ENCODE measurements at regions not wholly inside any gene's neighbourhood (a gene's known extent, or its start where the extent isn't known, plus 50 kb on each side); places are given as distances from the start of the nearest gene placed in this dataset.

DNA sequence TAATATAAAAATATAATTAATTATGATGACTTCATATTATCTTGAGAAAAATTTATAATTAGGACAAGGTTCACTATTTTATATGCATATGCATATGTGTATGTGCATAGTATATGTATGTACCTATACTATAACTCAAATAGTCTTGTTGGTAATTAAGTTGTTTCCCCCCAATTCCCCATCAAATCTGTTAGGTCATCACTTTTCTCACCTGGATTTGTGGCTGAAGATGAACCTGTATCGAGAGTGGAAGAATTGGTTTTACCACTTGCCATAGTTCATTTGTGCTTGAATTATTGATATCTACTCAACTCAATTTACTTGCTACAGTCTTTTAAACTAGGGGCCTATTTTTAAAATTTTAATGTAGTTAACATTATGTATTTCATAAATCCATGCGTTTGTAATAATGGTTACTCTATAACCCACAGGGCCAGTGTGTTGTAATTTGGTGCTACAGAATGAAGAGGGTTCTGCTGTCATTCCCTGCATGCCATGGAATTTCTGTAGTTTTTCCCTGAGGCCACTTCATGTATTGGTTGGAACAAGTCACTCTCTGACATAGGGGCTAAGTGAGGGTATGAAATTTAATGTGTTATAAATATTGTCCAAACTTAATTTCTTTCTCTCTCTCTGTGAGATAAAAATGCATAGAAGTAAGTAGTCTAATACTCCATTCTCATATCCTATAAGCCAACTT, 74.9 kb downstream of the TAF11L14 start:
- Mint-ChIP-seq H3K27ac (no peak overlapping the region), H3K4me1 (no peaks in the 10 kb centered on the region), H3K9me3 (peaks cover 10% of the 10 kb centered on the region), H3K4me3 (no peak overlapping the region), H3K27me3 (ENCODE audit: low read depth) (no peaks in the 10 kb centered on the region), H3K36me3 (ENCODE audit: low read depth) (no peaks in the 10 kb centered on the region)
- TF ChIP-seq, protein P1, sequence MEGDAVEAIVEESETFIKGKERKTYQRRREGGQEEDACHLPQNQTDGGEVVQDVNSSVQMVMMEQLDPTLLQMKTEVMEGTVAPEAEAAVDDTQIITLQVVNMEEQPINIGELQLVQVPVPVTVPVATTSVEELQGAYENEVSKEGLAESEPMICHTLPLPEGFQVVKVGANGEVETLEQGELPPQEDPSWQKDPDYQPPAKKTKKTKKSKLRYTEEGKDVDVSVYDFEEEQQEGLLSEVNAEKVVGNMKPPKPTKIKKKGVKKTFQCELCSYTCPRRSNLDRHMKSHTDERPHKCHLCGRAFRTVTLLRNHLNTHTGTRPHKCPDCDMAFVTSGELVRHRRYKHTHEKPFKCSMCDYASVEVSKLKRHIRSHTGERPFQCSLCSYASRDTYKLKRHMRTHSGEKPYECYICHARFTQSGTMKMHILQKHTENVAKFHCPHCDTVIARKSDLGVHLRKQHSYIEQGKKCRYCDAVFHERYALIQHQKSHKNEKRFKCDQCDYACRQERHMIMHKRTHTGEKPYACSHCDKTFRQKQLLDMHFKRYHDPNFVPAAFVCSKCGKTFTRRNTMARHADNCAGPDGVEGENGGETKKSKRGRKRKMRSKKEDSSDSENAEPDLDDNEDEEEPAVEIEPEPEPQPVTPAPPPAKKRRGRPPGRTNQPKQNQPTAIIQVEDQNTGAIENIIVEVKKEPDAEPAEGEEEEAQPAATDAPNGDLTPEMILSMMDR (IDR thresholded peaks at IDR 0.05; ENCODE audit: unreplicated experiment in 3 of 3), result no peak

DNA sequence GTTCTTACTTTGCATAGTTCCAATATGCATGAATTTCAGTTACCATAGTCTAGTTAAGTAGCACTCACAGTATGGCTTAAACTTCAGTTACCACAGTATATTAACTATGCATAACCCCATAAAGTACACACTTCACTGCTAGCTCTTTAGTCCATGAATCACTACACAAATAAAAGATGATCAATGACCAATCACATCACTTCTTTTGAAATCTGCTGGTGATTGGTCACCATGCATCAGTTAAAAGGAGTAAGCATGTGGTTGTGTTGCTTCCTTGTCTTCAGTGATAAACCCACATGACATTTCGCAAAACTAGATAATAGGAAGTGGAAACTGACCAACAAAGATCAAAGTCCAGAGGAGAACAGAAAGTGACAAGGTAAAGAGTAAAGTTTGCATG, 79.0 kb downstream of the TAF11L14 start:
- no peak overlapping the region for H3K4me3 Mint-ChIP-seq
- no peaks in the 10 kb centered on the region for H3K27me3 Mint-ChIP-seq (ENCODE audit: low read depth)
- peaks cover 5% of the 10 kb centered on the region for H3K9me3 Mint-ChIP-seq
- H3K36me3 Mint-ChIP-seq (ENCODE audit: low read depth), result no peaks in the 10 kb centered on the region
- H3K4me1 Mint-ChIP-seq, result no peaks in the 10 kb centered on the region
- TF ChIP-seq, protein P1 (IDR thresholded peaks at IDR 0.05; ENCODE audit: unreplicated experiment in 3 of 3), result no peak
- no peak overlapping the region for H3K27ac Mint-ChIP-seq

DNA sequence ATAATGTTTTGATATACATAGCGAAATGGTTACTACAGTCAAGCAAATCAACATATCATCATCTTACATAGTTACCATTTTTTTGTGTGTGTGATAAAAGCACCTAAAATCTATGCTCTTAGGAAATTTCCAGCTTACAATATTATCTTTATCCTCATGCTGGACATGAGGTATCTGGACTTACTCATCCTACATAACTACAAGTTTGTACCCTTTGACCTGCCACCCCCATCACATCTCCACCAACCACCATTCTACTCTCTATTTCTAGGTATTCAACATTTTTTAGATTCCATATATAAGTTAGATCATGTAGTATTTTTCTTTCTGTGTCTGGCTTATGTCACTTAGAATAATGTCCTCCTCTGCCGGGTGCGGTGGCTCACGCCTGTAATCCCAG, 79.9 kb downstream of the TAF11L14 start:
- TF ChIP-seq, protein P1 (IDR thresholded peaks at IDR 0.05; ENCODE audit: unreplicated experiment in 3 of 3), result no peak
- Mint-ChIP-seq H3K4me3 (no peak overlapping the region), H3K27ac (no peak overlapping the region), H3K4me1 (no peaks in the 10 kb centered on the region), H3K27me3 (ENCODE audit: low read depth) (peaks cover 2% of the 10 kb centered on the region), H3K36me3 (ENCODE audit: low read depth) (no peaks in the 10 kb centered on the region), H3K9me3 (peaks cover 5% of the 10 kb centered on the region)

DNA sequence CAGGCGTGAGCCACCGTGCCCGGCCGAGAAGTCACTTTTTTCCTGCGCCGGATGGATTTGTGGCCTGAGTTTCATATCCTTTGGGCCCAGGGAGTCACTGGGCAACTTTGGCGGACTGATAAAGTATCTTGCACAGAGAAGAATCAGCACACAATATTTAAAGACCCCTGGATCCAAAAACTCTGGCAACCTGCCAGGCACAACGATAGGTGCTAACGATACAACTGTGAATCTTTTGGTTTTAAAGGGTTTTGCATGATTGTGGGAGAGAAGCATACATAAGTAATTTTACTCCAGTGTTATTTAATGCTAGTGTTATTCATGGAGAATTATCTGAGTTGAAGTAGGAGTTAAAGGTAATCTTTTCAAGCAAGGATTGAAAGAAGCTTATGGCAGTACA, 85.3 kb downstream of the TAF11L14 start:
- Mint-ChIP-seq H3K9me3 (peaks cover 3% of the 10 kb centered on the region), H3K4me1 (peaks cover 5% of the 10 kb centered on the region), H3K27me3 (ENCODE audit: low read depth) (peaks cover 7% of the 10 kb centered on the region), H3K4me3 (no peak overlapping the region), H3K27ac (peak overlapping the region in 1 of 3 experiments; percentile 2), H3K36me3 (ENCODE audit: low read depth) (no peaks in the 10 kb centered on the region)
- TF ChIP-seq, protein P1 (IDR thresholded peaks at IDR 0.05; ENCODE audit: unreplicated experiment in 3 of 3), result no peak

DNA sequence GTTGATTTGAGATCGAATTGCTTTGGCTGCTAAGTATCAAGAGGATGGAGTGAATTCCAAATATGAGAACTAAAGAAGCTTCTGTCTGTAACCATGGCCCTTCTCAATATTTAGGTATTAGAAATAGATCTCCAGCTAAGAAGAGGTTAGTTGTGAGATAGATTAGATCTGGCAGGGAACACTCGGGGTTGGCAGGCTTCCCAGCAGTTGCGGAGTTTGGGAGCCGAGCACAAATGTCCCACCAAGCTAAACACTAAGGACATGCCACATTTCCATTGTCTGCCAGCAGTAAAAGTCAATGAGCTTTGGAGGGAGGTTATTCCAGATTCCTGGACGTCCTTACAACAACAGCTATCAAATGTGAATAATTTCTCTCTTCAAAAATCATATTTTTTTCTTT, 85.8 kb downstream of the TAF11L14 start:
- Mint-ChIP-seq H3K9me3 (peaks cover 3% of the 10 kb centered on the region), H3K36me3 (ENCODE audit: low read depth) (no peaks in the 10 kb centered on the region), H3K27me3 (ENCODE audit: low read depth) (peaks cover 9% of the 10 kb centered on the region), H3K4me1 (peaks cover 5% of the 10 kb centered on the region), H3K4me3 (no peak overlapping the region), H3K27ac (peak overlapping the region in 1 of 3 experiments; percentile 2)
- TF ChIP-seq, protein P1 (IDR thresholded peaks at IDR 0.05; ENCODE audit: unreplicated experiment in 3 of 3), result no peak

DNA sequence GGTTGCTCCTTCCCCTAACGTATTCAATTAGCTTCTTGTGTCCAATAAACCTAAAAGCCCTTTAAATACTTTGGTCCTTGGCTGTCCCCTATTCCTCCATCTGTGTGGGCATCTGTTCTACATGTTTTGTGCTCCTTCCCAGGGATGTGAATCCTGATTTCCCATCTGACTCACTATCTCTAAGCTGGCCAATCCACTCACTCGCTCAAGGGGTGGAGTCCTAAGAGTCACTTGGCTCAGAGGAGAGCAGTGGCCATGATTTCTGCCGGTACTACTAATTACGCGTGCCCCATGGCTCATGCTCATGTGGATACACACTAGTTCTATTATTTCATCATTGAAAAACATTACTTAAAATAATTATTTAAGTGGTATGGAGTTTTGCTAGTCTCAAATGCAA, 89.6 kb downstream of the TAF11L14 start:
- H3K4me3 Mint-ChIP-seq, result no peak overlapping the region
- H3K9me3 Mint-ChIP-seq, result no peaks in the 10 kb centered on the region
- peaks cover 12% of the 10 kb centered on the region for H3K27me3 Mint-ChIP-seq (ENCODE audit: low read depth)
- no peaks in the 10 kb centered on the region for H3K36me3 Mint-ChIP-seq (ENCODE audit: low read depth)
- TF ChIP-seq, protein P1 (IDR thresholded peaks at IDR 0.05; ENCODE audit: unreplicated experiment in 3 of 3), result no peak
- peaks cover 5% of the 10 kb centered on the region for H3K4me1 Mint-ChIP-seq
- no peak overlapping the region for H3K27ac Mint-ChIP-seq
